ENCODE measurements at regions not wholly inside any gene's neighbourhood (a gene's known extent, or its start where the extent isn't known, plus 50 kb on each side); places are given as distances from the start of the nearest gene placed in this dataset.

GRCh38 chr2:183809404-183809803 lies 685.2 kb downstream of the NUP35 start:
- H3K27ac ChIP-seq (ENCODE audit: poor library complexity, severe bottlenecking): no peak overlapping the region
- no peak for TF ChIP-seq CTCF (IDR thresholded peaks at IDR 0.05; ENCODE audit: poor library complexity, severe bottlenecking)
- no peaks in the 10 kb centered on the region for H3K9me3 ChIP-seq (ENCODE audit: severe bottlenecking)
- no peaks in the 10 kb centered on the region for H3K4me1 ChIP-seq (ENCODE audit: insufficient read depth, poor library complexity, severe bottlenecking)
- ATAC-seq (ENCODE audit: low read depth) (no peak), DNase-seq (ENCODE audit: low spot score) (no peak)
- no peaks in the 10 kb centered on the region for H3K27me3 ChIP-seq (ENCODE audit: insufficient read depth, poor library complexity, severe bottlenecking)
- no peaks in the 10 kb centered on the region for H3K36me3 ChIP-seq (ENCODE audit: low read depth)
- no peak overlapping the region for H3K4me3 ChIP-seq (ENCODE audit: severe bottlenecking)

- no peak for TF ChIP-seq CTCF (IDR thresholded peaks at IDR 0.05; ENCODE audit: poor library complexity, severe bottlenecking)
- no peak overlapping the region for H3K4me3 ChIP-seq (ENCODE audit: severe bottlenecking)
- no peaks in the 10 kb centered on the region for H3K9me3 ChIP-seq (ENCODE audit: severe bottlenecking)
- DNase-seq (ENCODE audit: low spot score) (no peak), ATAC-seq (ENCODE audit: low read depth) (no peak)
- no peaks in the 10 kb centered on the region for H3K36me3 ChIP-seq (ENCODE audit: low read depth)
- no peaks in the 10 kb centered on the region for H3K4me1 ChIP-seq (ENCODE audit: insufficient read depth, poor library complexity, severe bottlenecking)
- H3K27me3 ChIP-seq (ENCODE audit: insufficient read depth, poor library complexity, severe bottlenecking): no peaks in the 10 kb centered on the region
- H3K27ac ChIP-seq (ENCODE audit: poor library complexity, severe bottlenecking): no peak overlapping the region
Observed at GRCh38 chr2:183811281-183811680, 687.0 kb downstream of the NUP35 start.

DNA sequence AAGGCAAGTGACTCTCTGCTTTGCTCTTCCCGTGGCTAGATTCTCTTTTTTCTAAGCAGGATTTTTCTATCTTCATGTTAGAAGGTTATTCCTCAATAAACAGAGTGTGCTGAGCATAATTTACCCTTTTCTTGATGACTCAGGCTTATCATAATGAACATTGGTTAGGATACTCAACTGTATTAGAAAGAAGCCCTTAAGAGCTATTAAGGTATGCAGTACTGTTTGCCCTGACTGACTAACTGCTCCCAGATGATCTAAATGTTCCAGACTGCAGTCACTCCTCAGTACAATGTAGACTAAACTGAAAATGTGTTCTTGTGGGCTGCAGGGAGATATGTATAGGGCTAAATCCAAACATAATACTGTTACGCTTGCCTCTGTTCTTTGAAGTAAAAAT lies 687.8 kb downstream of the NUP35 start:
- ATAC-seq (ENCODE audit: low read depth): peak; percentile 60; the same call in 2 of the 3 replicates
- DNase-seq (ENCODE audit: low spot score): no peak

GRCh38 chr2:183825710-183826109 lies 701.5 kb downstream of the NUP35 start:
- no peaks in the 10 kb centered on the region for H3K27me3 ChIP-seq (ENCODE audit: insufficient read depth, poor library complexity, severe bottlenecking)
- DNase-seq (ENCODE audit: low spot score) (no peak), ATAC-seq (ENCODE audit: low read depth) (no peak)
- no peak for TF ChIP-seq CTCF (IDR thresholded peaks at IDR 0.05; ENCODE audit: poor library complexity, severe bottlenecking)
- H3K36me3 ChIP-seq (ENCODE audit: low read depth): no peaks in the 10 kb centered on the region
- no peak overlapping the region for H3K27ac ChIP-seq (ENCODE audit: poor library complexity, severe bottlenecking)
- no peaks in the 10 kb centered on the region for H3K4me1 ChIP-seq (ENCODE audit: insufficient read depth, poor library complexity, severe bottlenecking)
- H3K9me3 ChIP-seq (ENCODE audit: severe bottlenecking): peaks cover 2% of the 10 kb centered on the region
- H3K4me3 ChIP-seq (ENCODE audit: severe bottlenecking): no peak overlapping the region

More for the DNA sequence above, 687.8 kb downstream of the NUP35 start:
- H3K36me3 ChIP-seq (ENCODE audit: low read depth): no peaks in the 10 kb centered on the region
- no peak overlapping the region for H3K4me3 ChIP-seq (ENCODE audit: severe bottlenecking)
- no peaks in the 10 kb centered on the region for H3K27me3 ChIP-seq (ENCODE audit: insufficient read depth, poor library complexity, severe bottlenecking)
- no peak for TF ChIP-seq CTCF (IDR thresholded peaks at IDR 0.05; ENCODE audit: poor library complexity, severe bottlenecking)
- H3K4me1 ChIP-seq (ENCODE audit: insufficient read depth, poor library complexity, severe bottlenecking): no peaks in the 10 kb centered on the region
- no peak overlapping the region for H3K27ac ChIP-seq (ENCODE audit: poor library complexity, severe bottlenecking)
- H3K9me3 ChIP-seq (ENCODE audit: severe bottlenecking): no peaks in the 10 kb centered on the region

DNA sequence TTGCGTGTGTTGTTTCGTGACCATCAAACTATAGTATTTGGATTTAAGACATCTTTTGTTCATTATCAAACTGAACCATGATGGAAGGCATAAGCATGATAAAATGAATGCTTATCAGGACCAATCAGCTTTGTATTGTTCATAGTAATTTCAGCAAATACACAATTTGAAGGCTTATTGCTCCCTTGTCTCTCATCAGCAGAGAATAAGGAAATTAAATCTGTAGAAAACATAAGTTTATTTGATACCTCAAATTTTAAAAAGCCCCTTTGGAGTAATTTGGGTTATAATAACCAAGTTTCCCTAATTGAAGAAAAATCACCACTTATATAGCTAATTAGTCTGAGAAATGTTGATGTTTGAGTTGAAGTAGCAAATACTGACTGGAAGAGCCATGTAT lies 705.7 kb downstream of the NUP35 start:
- Histone ChIP-seq H3K27ac (ENCODE audit: poor library complexity, severe bottlenecking) (no peak overlapping the region), H3K36me3 (ENCODE audit: low read depth) (no peaks in the 10 kb centered on the region), H3K4me3 (ENCODE audit: severe bottlenecking) (no peak overlapping the region), H3K27me3 (ENCODE audit: insufficient read depth, poor library complexity, severe bottlenecking) (no peaks in the 10 kb centered on the region), H3K4me1 (ENCODE audit: insufficient read depth, poor library complexity, severe bottlenecking) (no peaks in the 10 kb centered on the region), H3K9me3 (ENCODE audit: severe bottlenecking) (peaks cover 2% of the 10 kb centered on the region)
- DNase-seq (ENCODE audit: low spot score) (no peak), ATAC-seq (ENCODE audit: low read depth) (no peak)
- TF ChIP-seq CTCF (IDR thresholded peaks at IDR 0.05; ENCODE audit: poor library complexity, severe bottlenecking): no peak
